ENCODE measurements at regions not wholly inside any gene's neighbourhood (a gene's known extent, or its start where the extent isn't known, plus 50 kb on each side); places are given as distances from the start of the nearest gene placed in this dataset.

- TF ChIP-seq POLR2A (IDR thresholded peaks at IDR 0.05), result no peak
- TF ChIP-seq CTCF (IDR thresholded peaks at IDR 0.05), result no peak
- intact Hi-C loops (cut with DNase I), result no loop called here
- no peak for DNase-seq
- Histone ChIP-seq H3K4me1 (no peaks in the 10 kb centered on the region), H3K27me3 (peaks cover 0 to 6% (median 0%) of the 10 kb centered on the region in 4 donors), H3K27ac (no peak overlapping the region), H3K4me3 (no peak overlapping the region), H3K9me3 (no peaks in the 10 kb centered on the region), H3K36me3 (no peaks in the 10 kb centered on the region)
- WGBS, 2 donors, result 69 to 78% methylated on average over 8 to 12 of the region's 14 CpGs
Measured at GRCh38 chr11:71182791-71183677, 69.3 kb downstream of the SHANK2 start.

- intact Hi-C loops (cut with DNase I), result no loop called here
- Histone ChIP-seq H3K36me3 (no peaks in the 10 kb centered on the region), H3K27me3 (peaks cover 0 to 6% (median 0%) of the 10 kb centered on the region in 4 donors), H3K4me1 (no peaks in the 10 kb centered on the region), H3K9me3 (peaks cover 0 to 7% (median 0%) of the 10 kb centered on the region in 3 donors), H3K27ac (no peak overlapping the region), H3K4me3 (no peak overlapping the region)
- 80 to 82% methylated on average over 12 to 14 of the region's 14 CpGs for WGBS, 2 donors
- TF ChIP-seq POLR2A (IDR thresholded peaks at IDR 0.05) (no peak), CTCF (IDR thresholded peaks at IDR 0.05) (no peak)
- DNase-seq, result no peak
Measured at GRCh38 chr11:71181566-71181965, 70.8 kb downstream of the SHANK2 start.

- TF ChIP-seq POLR2A (IDR thresholded peaks at IDR 0.05) (no peak), CTCF (IDR thresholded peaks at IDR 0.05) (no peak)
- peaks cover 0 to 11% (median 0%) of the 10 kb centered on the region in 3 donors for H3K9me3 ChIP-seq
- H3K4me1 ChIP-seq, result no peaks in the 10 kb centered on the region
- H3K27me3 ChIP-seq, result peaks cover 0 to 6% (median 0%) of the 10 kb centered on the region in 4 donors
- no peak for DNase-seq
- H3K4me3 ChIP-seq, result no peak overlapping the region
- no peak overlapping the region for H3K27ac ChIP-seq
- intact Hi-C loops (cut with DNase I), result no loop called here
- no peaks in the 10 kb centered on the region for H3K36me3 ChIP-seq
- WGBS, 2 donors, result 61 to 72% methylated on average over 9 to 14 of the region's 15 CpGs
Measured at GRCh38 chr11:71180694-71181470, 71.5 kb downstream of the SHANK2 start.

GRCh38 chr11:71179877-71180605, 72.3 kb downstream of the SHANK2 start:
- H3K27me3 ChIP-seq, result peaks cover 0 to 9% (median 0%) of the 10 kb centered on the region in 4 donors
- H3K36me3 ChIP-seq, result no peaks in the 10 kb centered on the region
- no peak for DNase-seq
- H3K4me1 ChIP-seq, result no peaks in the 10 kb centered on the region
- WGBS, 2 donors, result 42 to 48% methylated on average over 10 of the region's 10 CpGs
- no peak overlapping the region for H3K4me3 ChIP-seq
- intact Hi-C loops (cut with DNase I), result no loop called here
- TF ChIP-seq POLR2A (IDR thresholded peaks at IDR 0.05) (no peak), CTCF (IDR thresholded peaks at IDR 0.05) (no peak)
- no peak overlapping the region for H3K27ac ChIP-seq
- H3K9me3 ChIP-seq, result peaks cover 0 to 15% (median 0%) of the 10 kb centered on the region in 3 donors
